HUES6 (cell line): ENCODE measurements at regions not wholly inside any gene's neighbourhood (a gene's known extent, or its start where the extent isn't known, plus 50 kb on each side); places are given as distances from the start of the nearest gene placed in this dataset.

Experiments used
- H3K27ac ChIP-seq: 2 replicates; pipeline ENCODE4 v1.7.0; 2013; ENCODE audit warnings: low read depth, mild to moderate bottlenecking, low read length, inconsistent platforms
- H3K27me3 ChIP-seq: 2 replicates; pipeline ENCODE4 v1.6.1; 2013; ENCODE audit warnings: low read length; ENCODE audit not compliant: control insufficient read depth, insufficient read depth
- H3K36me3 ChIP-seq: 2 replicates; pipeline ENCODE4 v1.6.1; 2013; ENCODE audit warnings: low read length; ENCODE audit not compliant: control insufficient read depth, insufficient read depth
- H3K4me1 ChIP-seq: 2 replicates; pipeline ENCODE4 v1.6.1; 2013; ENCODE audit warnings: low read length; ENCODE audit not compliant: control insufficient read depth, insufficient read depth
- H3K4me3 ChIP-seq: 2 replicates; pipeline ENCODE4 v1.5.1; 2013; ENCODE audit warnings: low read depth, low read length
- H3K9ac ChIP-seq: one replicate; pipeline ENCODE4 v1.6.1; 2013; ENCODE audit warnings: mild to moderate bottlenecking, low read length
- H3K9me3 ChIP-seq: 2 replicates; pipeline ENCODE4 v1.6.1; 2013; ENCODE audit warnings: low read depth, low read length; ENCODE audit not compliant: control insufficient read depth, insufficient read depth

GRCh38 chr3:182124716-182125115 lies 413.0 kb downstream of the SOX2 start:
- H3K4me3 ChIP-seq, result no peak overlapping the region
- H3K9ac ChIP-seq, result no peak overlapping the region
- H3K36me3 ChIP-seq, result no peaks in the 10 kb centered on the region
- no peaks in the 10 kb centered on the region for H3K9me3 ChIP-seq
- H3K27ac ChIP-seq, result no peak overlapping the region
- H3K27me3 ChIP-seq, result peaks cover 17% of the 10 kb centered on the region; the same call in 1 of the 2 replicates
- H3K4me1 ChIP-seq, result peaks cover 8% of the 10 kb centered on the region; the same call in 1 of the 2 replicates

DNA sequence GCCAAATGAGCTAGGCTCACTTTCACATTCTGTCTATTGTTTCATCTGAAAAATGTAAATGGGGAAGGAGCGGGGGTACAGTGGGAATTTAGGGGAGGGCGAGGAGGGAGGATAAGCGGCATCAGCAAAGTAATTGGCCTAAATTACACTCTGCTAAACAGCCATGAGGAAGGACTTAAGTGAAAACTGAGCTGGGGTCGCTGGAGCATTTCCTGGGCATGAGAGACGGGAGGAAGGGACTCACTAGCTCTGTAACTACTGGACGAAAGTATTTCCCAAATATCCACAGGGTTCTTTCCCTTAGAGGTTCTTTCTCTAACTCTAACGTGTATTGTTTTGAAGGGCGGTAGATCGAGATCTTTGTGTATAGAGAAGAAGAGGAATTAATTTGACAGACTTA lies 418.0 kb downstream of the SOX2 start:
- H3K27me3 ChIP-seq, result no peaks in the 10 kb centered on the region
- no peaks in the 10 kb centered on the region for H3K9me3 ChIP-seq
- no peaks in the 10 kb centered on the region for H3K4me1 ChIP-seq
- no peaks in the 10 kb centered on the region for H3K36me3 ChIP-seq
- H3K4me3 ChIP-seq, result no peak overlapping the region
- H3K27ac ChIP-seq, result no peak overlapping the region
- H3K9ac ChIP-seq, result no peak overlapping the region

GRCh38 chr3:182133752-182134151 lies 422.0 kb downstream of the SOX2 start:
- H3K4me3 ChIP-seq, result no peak overlapping the region
- no peak overlapping the region for H3K9ac ChIP-seq
- no peak overlapping the region for H3K27ac ChIP-seq
- H3K36me3 ChIP-seq, result no peaks in the 10 kb centered on the region
- no peaks in the 10 kb centered on the region for H3K27me3 ChIP-seq
- H3K9me3 ChIP-seq, result no peaks in the 10 kb centered on the region
- H3K4me1 ChIP-seq, result peaks cover 7% of the 10 kb centered on the region; the same call in 1 of the 2 replicates

GRCh38 chr3:182135056-182135455 lies 423.3 kb downstream of the SOX2 start:
- Histone ChIP-seq H3K27me3 (no peaks in the 10 kb centered on the region), H3K4me1 (peaks cover 14% of the 10 kb centered on the region; the same call in 1 of the 2 replicates), H3K4me3 (no peak overlapping the region), H3K27ac (no peak overlapping the region), H3K36me3 (no peaks in the 10 kb centered on the region), H3K9me3 (no peaks in the 10 kb centered on the region), H3K9ac (no peak overlapping the region)

GRCh38 chr3:182136008-182136910 lies 424.5 kb downstream of the SOX2 start:
- H3K27ac ChIP-seq, result no peak overlapping the region
- H3K4me1 ChIP-seq, result peaks cover 23% of the 10 kb centered on the region

GRCh38 chr3:182138393-182138792 lies 426.7 kb downstream of the SOX2 start:
- no peak overlapping the region for H3K9ac ChIP-seq
- H3K4me3 ChIP-seq, result no peak overlapping the region
- H3K9me3 ChIP-seq, result no peaks in the 10 kb centered on the region
- peaks cover 5% of the 10 kb centered on the region; the same call in 1 of the 2 replicates for H3K27me3 ChIP-seq
- no peaks in the 10 kb centered on the region for H3K36me3 ChIP-seq
- H3K27ac ChIP-seq, result no peak overlapping the region
- peaks cover 41% of the 10 kb centered on the region for H3K4me1 ChIP-seq

More at GRCh38 chr3:182136008-182136910, 424.5 kb downstream of the SOX2 start:
- peaks cover 5% of the 10 kb centered on the region; the same call in 1 of the 2 replicates for H3K27me3 ChIP-seq
- no peak overlapping the region for H3K9ac ChIP-seq
- no peak overlapping the region for H3K4me3 ChIP-seq
- H3K9me3 ChIP-seq, result no peaks in the 10 kb centered on the region
- H3K36me3 ChIP-seq, result no peaks in the 10 kb centered on the region

DNA sequence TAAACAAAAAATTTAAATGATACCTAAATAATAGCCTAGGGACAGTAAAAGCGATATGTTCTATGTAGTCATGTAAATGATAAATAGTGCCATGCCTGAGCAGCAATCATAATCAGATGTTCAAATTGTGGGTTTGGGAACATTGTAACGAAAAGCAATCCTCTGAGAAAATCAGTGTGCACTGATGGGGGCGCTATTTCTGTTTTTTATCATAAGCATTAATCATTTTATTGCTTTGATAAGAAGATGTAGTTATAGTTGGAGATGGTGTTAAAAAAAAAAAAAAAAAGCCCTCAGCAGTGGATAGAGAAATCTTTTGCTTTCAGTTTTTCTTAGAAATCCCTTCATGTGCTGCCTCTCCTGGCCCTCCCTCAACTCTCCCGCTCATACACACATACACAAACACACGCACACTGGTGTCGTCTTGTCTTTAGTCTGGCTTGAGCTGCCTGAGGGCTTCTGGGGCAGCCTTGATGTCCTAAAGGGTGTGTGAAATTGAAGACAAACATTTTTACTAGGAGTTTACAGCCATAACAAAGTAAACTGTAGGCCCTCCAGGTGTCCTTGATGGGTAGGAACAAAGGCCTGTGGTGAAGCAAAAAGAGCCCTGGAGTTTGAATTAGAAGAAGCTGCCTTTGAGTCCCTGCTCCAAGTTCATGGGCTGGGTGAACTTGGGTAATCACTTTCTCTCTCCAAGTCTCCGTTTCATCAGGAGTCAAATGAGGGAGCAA lies 428.1 kb downstream of the SOX2 start:
- H3K4me3 ChIP-seq, result no peak overlapping the region
- no peak overlapping the region for H3K27ac ChIP-seq
- H3K9ac ChIP-seq, result no peak overlapping the region
- peaks cover 5% of the 10 kb centered on the region; the same call in 1 of the 2 replicates for H3K27me3 ChIP-seq
- H3K4me1 ChIP-seq, result peaks cover 52% of the 10 kb centered on the region
- H3K9me3 ChIP-seq, result no peaks in the 10 kb centered on the region
- no peaks in the 10 kb centered on the region for H3K36me3 ChIP-seq

- Histone ChIP-seq H3K36me3 (no peaks in the 10 kb centered on the region), H3K27ac (peak overlapping the region; percentile 56; the same call in 1 of the 2 replicates), H3K4me1 (peaks cover 49% of the 10 kb centered on the region), H3K9me3 (no peaks in the 10 kb centered on the region), H3K4me3 (peak overlapping the region; percentile 6; the same call in 1 of the 2 replicates), H3K9ac (no peak overlapping the region), H3K27me3 (peaks cover 5% of the 10 kb centered on the region; the same call in 1 of the 2 replicates)
Measured at GRCh38 chr3:182142928-182143327, 431.2 kb downstream of the SOX2 start.

- no peak overlapping the region for H3K4me3 ChIP-seq
- H3K27ac ChIP-seq, result peak overlapping the region; percentile 66; the same call in 1 of the 2 replicates
- no peaks in the 10 kb centered on the region for H3K36me3 ChIP-seq
- H3K27me3 ChIP-seq, result peaks cover 5% of the 10 kb centered on the region; the same call in 1 of the 2 replicates
- H3K9me3 ChIP-seq, result no peaks in the 10 kb centered on the region
- H3K9ac ChIP-seq, result no peak overlapping the region
- H3K4me1 ChIP-seq, result peaks cover 49% of the 10 kb centered on the region
Measured at GRCh38 chr3:182143903-182144302, 432.2 kb downstream of the SOX2 start.

GRCh38 chr3:182148360-182148759 lies 436.6 kb downstream of the SOX2 start:
- H3K4me3 ChIP-seq, result no peak overlapping the region
- no peaks in the 10 kb centered on the region for H3K36me3 ChIP-seq
- H3K27me3 ChIP-seq, result no peaks in the 10 kb centered on the region
- H3K27ac ChIP-seq, result no peak overlapping the region
- H3K4me1 ChIP-seq, result peaks cover 16% of the 10 kb centered on the region
- no peaks in the 10 kb centered on the region for H3K9me3 ChIP-seq
- no peak overlapping the region for H3K9ac ChIP-seq

GRCh38 chr3:182149594-182149993 lies 437.9 kb downstream of the SOX2 start:
- Histone ChIP-seq H3K9ac (no peak overlapping the region), H3K9me3 (no peaks in the 10 kb centered on the region), H3K4me3 (no peak overlapping the region), H3K27me3 (no peaks in the 10 kb centered on the region), H3K4me1 (peaks cover 6% of the 10 kb centered on the region; the same call in 1 of the 2 replicates), H3K36me3 (no peaks in the 10 kb centered on the region), H3K27ac (no peak overlapping the region)
